Smooth muscle cell (in vitro differentiated cells): ENCODE measurements at regions not wholly inside any gene's neighbourhood (a gene's known extent, or its start where the extent isn't known, plus 50 kb on each side); places are given as distances from the start of the nearest gene placed in this dataset.

Source experiments
- DNase-seq: peaks from one replicate; lab custom pipeline; 2025; ENCODE audit not compliant: unreplicated experiment; lab: John Stamatoyannopoulos, UW
- H2AFZ ChIP-seq: fragments of 200-600 bp; sonication (generic); 2 replicates; pipeline ENCODE4 v1.6.0; 2016; ENCODE audit warnings: antibody characterized with exemption, low read depth, mild to moderate bottlenecking
- H3F3A ChIP-seq: fragments of 200-600 bp; sonication (generic); 2 replicates; pipeline ENCODE4 v1.6.0; 2017; ENCODE audit warnings: antibody characterized with exemption, low read depth
- H3K27ac ChIP-seq: fragments of 200-600 bp; sonication (generic); 2 replicates; pipeline ENCODE4 v1.5.1; 2016; ENCODE audit warnings: low read depth, mild to moderate bottlenecking
- H3K27me3 ChIP-seq: fragments of 200-600 bp; sonication (generic); 2 replicates; pipeline ENCODE4 v1.6.1; 2016; ENCODE audit warnings: low read depth, mild to moderate bottlenecking
- H3K36me3 ChIP-seq: fragments of 200-600 bp; sonication (generic); 2 replicates; pipeline ENCODE4 v1.5.1; 2016; ENCODE audit warnings: low read depth
- H3K4me1 ChIP-seq: fragments of 200-600 bp; sonication (generic); 2 replicates; pipeline ENCODE4 v1.5.1; 2016; ENCODE audit warnings: low read depth
- H3K4me2 ChIP-seq: fragments of 200-600 bp; sonication (generic); 2 replicates; pipeline ENCODE4 v1.6.0; 2016; ENCODE audit warnings: mild to moderate bottlenecking
- H3K4me3 ChIP-seq: fragments of 200-600 bp; sonication (generic); 2 replicates; pipeline ENCODE4 v1.5.1; 2016; ENCODE audit warnings: mild to moderate bottlenecking
- H3K79me2 ChIP-seq: fragments of 200-600 bp; sonication (generic); 2 replicates; pipeline ENCODE4 v1.6.0; 2016; ENCODE audit warnings: low read depth, mild to moderate bottlenecking
- H3K9ac ChIP-seq: fragments of 200-600 bp; sonication (generic); 2 replicates; pipeline ENCODE4 v1.6.0; 2016; ENCODE audit warnings: low read depth
- H3K9me3 ChIP-seq: fragments of 200-600 bp; sonication (generic); replicated peaks from 2 replicates; pipeline ENCODE4 v1.5.1; 2016; ENCODE audit warnings: low read depth
- H4K20me1 ChIP-seq: fragments of 200-600 bp; sonication (generic); 2 replicates; pipeline ENCODE4 v1.6.0; 2016; ENCODE audit warnings: low read depth
- CTCF ChIP-seq: fragments of 200-600 bp; sonication (generic); IDR thresholded peaks from 2 replicates; pipeline ENCODE4 v1.5.1; 2017; ENCODE audit warnings: borderline replicate concordance, mild to moderate bottlenecking, antibody characterized with exemption; ENCODE audit not compliant: insufficient read depth, poor library complexity, severe bottlenecking
- WGBS: methylation state at CpG from one replicate; pipeline ENCODE4 v1.1.7; 2016; ENCODE audit warnings: low lambda C conversion rate; 5-methylcytosine and 5-hydroxymethylcytosine counted together

GRCh38 chr11:15575409-15575808 lies 460.7 kb downstream of the INSC start:
- no peak for TF ChIP-seq CTCF
- no peaks in the 10 kb centered on the region for H3K36me3 ChIP-seq
- H3K9me3 ChIP-seq = no peaks in the 10 kb centered on the region
- H2AFZ ChIP-seq = no peak overlapping the region
- H4K20me1 ChIP-seq = no peaks in the 10 kb centered on the region
- 96% methylated on average over 2 of the region's 2 CpGs for WGBS
- H3K4me1 ChIP-seq = no peaks in the 10 kb centered on the region
- no peak overlapping the region for H3K27ac ChIP-seq
- no peak overlapping the region for H3K9ac ChIP-seq
- no peaks in the 10 kb centered on the region for H3K79me2 ChIP-seq
- H3K4me2 ChIP-seq = no peak overlapping the region
- no peaks in the 10 kb centered on the region for H3K27me3 ChIP-seq
- H3K4me3 ChIP-seq = no peak overlapping the region
- H3F3A ChIP-seq = no peaks in the 10 kb centered on the region
- DNase-seq = no peak

- no peak for TF ChIP-seq CTCF
- H4K20me1 ChIP-seq = no peaks in the 10 kb centered on the region
- WGBS = 93% methylated on average over 4 of the region's 4 CpGs
These were observed 462.0 kb downstream of the INSC start for GRCh38 chr11:15576769-15577168.

DNA sequence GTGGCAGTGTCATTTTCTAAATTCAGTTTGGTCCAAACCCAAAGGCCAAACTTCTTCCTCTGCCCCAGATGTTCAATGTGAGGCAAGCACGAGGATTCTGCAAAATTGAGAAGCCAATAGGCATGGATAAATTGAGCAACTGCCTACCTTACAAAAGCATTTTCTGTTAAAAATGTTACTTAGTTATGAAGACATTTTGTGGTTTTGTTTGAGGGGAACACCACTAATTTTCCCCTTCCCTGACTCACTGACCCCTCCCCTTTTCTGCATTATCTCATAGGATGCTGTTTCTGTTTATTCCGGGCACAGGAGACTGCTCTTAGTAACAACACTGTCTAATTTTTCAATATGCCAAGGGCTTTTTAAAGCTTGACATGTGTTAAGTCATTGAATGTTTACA lies 462.8 kb downstream of the INSC start:
- Histone ChIP-seq H3K27ac (no peak overlapping the region), H3K4me2 (no peak overlapping the region), H4K20me1 (no peaks in the 10 kb centered on the region), H3K79me2 (no peaks in the 10 kb centered on the region), H3K4me3 (no peak overlapping the region), H3K27me3 (no peaks in the 10 kb centered on the region), H3F3A (no peaks in the 10 kb centered on the region), H3K9me3 (no peaks in the 10 kb centered on the region), H2AFZ (no peak overlapping the region), H3K9ac (no peak overlapping the region), H3K36me3 (no peaks in the 10 kb centered on the region), H3K4me1 (no peaks in the 10 kb centered on the region)
- DNase-seq = no peak
- TF ChIP-seq CTCF = no peak
- WGBS = 62% methylated on average over 2 of the region's 2 CpGs

More at GRCh38 chr11:15576769-15577168, 462.0 kb downstream of the INSC start:
- Histone ChIP-seq H3K4me1 (no peaks in the 10 kb centered on the region), H3K9me3 (no peaks in the 10 kb centered on the region), H3K4me3 (no peak overlapping the region), H2AFZ (no peak overlapping the region), H3K4me2 (no peak overlapping the region), H3F3A (no peaks in the 10 kb centered on the region), H3K27ac (no peak overlapping the region), H3K79me2 (no peaks in the 10 kb centered on the region), H3K27me3 (no peaks in the 10 kb centered on the region), H3K36me3 (no peaks in the 10 kb centered on the region), H3K9ac (no peak overlapping the region)
- no peak for DNase-seq

- no peaks in the 10 kb centered on the region for H3K9me3 ChIP-seq
- no peak overlapping the region for H3K9ac ChIP-seq
- H3F3A ChIP-seq = no peaks in the 10 kb centered on the region
- no peak overlapping the region for H3K4me2 ChIP-seq
- TF ChIP-seq CTCF = no peak
- H3K79me2 ChIP-seq = no peaks in the 10 kb centered on the region
- no peaks in the 10 kb centered on the region for H3K36me3 ChIP-seq
- H2AFZ ChIP-seq = no peak overlapping the region
- no peaks in the 10 kb centered on the region for H3K4me1 ChIP-seq
- DNase-seq = no peak
- no peaks in the 10 kb centered on the region for H4K20me1 ChIP-seq
- H3K4me3 ChIP-seq = no peak overlapping the region
- H3K27ac ChIP-seq = no peak overlapping the region
- WGBS = 89% methylated on average over 12 of the region's 12 CpGs
- H3K27me3 ChIP-seq = no peaks in the 10 kb centered on the region
These were observed 464.7 kb downstream of the INSC start for GRCh38 chr11:15579287-15580001.
